IPS-20b (cell line): ENCODE measurements at regions not wholly inside any gene's neighbourhood (a gene's known extent, or its start where the extent isn't known, plus 50 kb on each side); places are given as distances from the start of the nearest gene placed in this dataset.

Experiments used
- H3K27ac ChIP-seq: one replicate; pipeline ENCODE4 v1.5.1; 2013; ENCODE audit warnings: low read length
- H3K27me3 ChIP-seq: 2 replicates; pipeline ENCODE4 v1.6.1; 2013; ENCODE audit warnings: mild to moderate bottlenecking, low read length, inconsistent platforms; ENCODE audit not compliant: insufficient read depth
- H3K36me3 ChIP-seq: 2 replicates; pipeline ENCODE4 v1.6.1; 2013; ENCODE audit warnings: low read depth, mild to moderate bottlenecking, inconsistent platforms, low read length, moderate library complexity; ENCODE audit not compliant: insufficient read depth
- H3K4me1 ChIP-seq: 2 replicates; pipeline ENCODE4 v1.6.1; 2013; ENCODE audit warnings: mild to moderate bottlenecking, control low read depth, inconsistent platforms, low read length, moderate library complexity; ENCODE audit not compliant: insufficient read depth
- H3K4me3 ChIP-seq: 2 replicates; pipeline ENCODE4 v1.5.1; 2013; ENCODE audit warnings: mild to moderate bottlenecking, low read length, inconsistent platforms
- H3K9ac ChIP-seq: 2 replicates; pipeline ENCODE4 v1.6.1; 2013; ENCODE audit warnings: low read depth, mild to moderate bottlenecking, inconsistent platforms, low read length, moderate library complexity
- H3K9me3 ChIP-seq: 2 replicates; pipeline ENCODE4 v1.6.1; 2013; ENCODE audit warnings: mild to moderate bottlenecking, low read depth, low read length, inconsistent platforms; ENCODE audit not compliant: insufficient read depth

DNA sequence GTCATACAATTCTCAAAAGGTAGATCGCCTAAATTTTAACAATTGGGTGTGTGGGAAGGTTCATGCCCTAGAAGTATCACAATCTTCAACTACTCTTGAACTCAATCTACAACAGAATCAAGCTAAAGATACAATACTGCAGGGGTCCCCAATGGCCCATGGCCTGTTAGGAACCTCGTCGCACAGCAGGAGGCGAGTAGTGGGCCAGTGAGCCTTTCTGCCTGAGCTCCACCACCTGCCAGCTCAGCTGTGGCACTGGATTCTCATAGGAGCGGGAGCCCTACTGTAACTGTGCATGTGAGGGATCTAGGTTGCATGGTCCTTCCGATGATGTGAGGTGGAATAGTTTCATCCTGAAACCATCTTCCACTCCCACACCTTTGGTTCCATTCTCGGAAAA is 230.6 kb downstream of the KLF12 start:
- Histone ChIP-seq H3K4me1 (no peaks in the 10 kb centered on the region), H3K4me3 (no peak overlapping the region), H3K9me3 (no peaks in the 10 kb centered on the region), H3K27me3 (peaks cover 16% of the 10 kb centered on the region; the same call in 1 of the 2 replicates), H3K36me3 (no peaks in the 10 kb centered on the region), H3K9ac (no peak overlapping the region), H3K27ac (no peak overlapping the region)

DNA sequence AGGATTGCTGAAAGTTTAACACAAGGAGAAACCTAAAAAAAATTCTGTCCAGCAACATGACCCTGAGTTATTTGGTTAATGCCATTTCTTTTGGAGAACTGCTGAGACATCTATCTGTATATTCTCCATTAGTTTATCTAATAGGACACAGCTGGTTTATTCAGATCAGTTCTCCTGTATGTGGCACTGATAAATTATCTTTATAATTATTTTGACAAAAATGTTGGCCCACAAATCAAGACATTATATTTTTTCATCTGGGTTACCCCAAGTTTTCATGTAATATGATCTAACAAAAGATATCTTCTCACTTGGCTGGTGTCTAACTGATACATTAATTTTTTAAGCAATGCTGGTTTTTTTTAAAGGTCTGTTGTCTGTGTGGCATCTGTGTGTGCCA is 231.4 kb downstream of the KLF12 start:
- no peaks in the 10 kb centered on the region for H3K9me3 ChIP-seq
- H3K27me3 ChIP-seq, result peaks cover 16% of the 10 kb centered on the region; the same call in 1 of the 2 replicates
- no peak overlapping the region for H3K27ac ChIP-seq
- H3K4me1 ChIP-seq, result no peaks in the 10 kb centered on the region
- H3K36me3 ChIP-seq, result no peaks in the 10 kb centered on the region
- H3K4me3 ChIP-seq, result no peak overlapping the region
- H3K9ac ChIP-seq, result no peak overlapping the region

- H3K27ac ChIP-seq, result no peak overlapping the region
- H3K4me3 ChIP-seq, result no peak overlapping the region
- H3K27me3 ChIP-seq, result peaks cover 16% of the 10 kb centered on the region; the same call in 1 of the 2 replicates
- no peaks in the 10 kb centered on the region for H3K9me3 ChIP-seq
- H3K36me3 ChIP-seq, result no peaks in the 10 kb centered on the region
- H3K9ac ChIP-seq, result no peak overlapping the region
- no peaks in the 10 kb centered on the region for H3K4me1 ChIP-seq
Measured at GRCh38 chr13:73902296-73902695, 231.9 kb downstream of the KLF12 start.

- no peak overlapping the region for H3K4me3 ChIP-seq
- peaks cover 16% of the 10 kb centered on the region; the same call in 1 of the 2 replicates for H3K27me3 ChIP-seq
- no peaks in the 10 kb centered on the region for H3K36me3 ChIP-seq
- H3K4me1 ChIP-seq, result no peaks in the 10 kb centered on the region
- H3K27ac ChIP-seq, result no peak overlapping the region
- no peaks in the 10 kb centered on the region for H3K9me3 ChIP-seq
- no peak overlapping the region for H3K9ac ChIP-seq
Measured at GRCh38 chr13:73901324-73902068, 232.7 kb downstream of the KLF12 start.

DNA sequence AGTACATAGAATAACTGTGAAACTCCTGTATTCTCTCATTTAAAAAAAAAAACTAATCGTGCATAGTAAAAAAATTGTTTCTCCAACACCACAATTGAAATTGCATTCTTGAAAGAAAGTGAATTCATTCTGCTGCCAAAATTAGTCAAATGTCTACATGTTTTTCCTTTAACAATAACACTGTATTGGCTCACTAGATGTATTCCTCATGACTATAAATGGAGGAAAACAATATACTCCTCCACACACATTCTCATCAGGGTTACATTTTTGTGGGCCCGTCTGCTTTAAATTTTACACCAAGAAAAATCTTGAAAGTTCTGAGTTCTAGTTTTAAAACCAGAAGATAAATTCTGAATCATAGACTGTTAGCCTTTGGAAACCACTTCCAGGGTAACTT is 233.6 kb downstream of the KLF12 start:
- no peak overlapping the region for H3K9ac ChIP-seq
- no peaks in the 10 kb centered on the region for H3K36me3 ChIP-seq
- no peak overlapping the region for H3K27ac ChIP-seq
- no peaks in the 10 kb centered on the region for H3K4me1 ChIP-seq
- H3K4me3 ChIP-seq, result no peak overlapping the region
- peaks cover 16% of the 10 kb centered on the region; the same call in 1 of the 2 replicates for H3K27me3 ChIP-seq
- H3K9me3 ChIP-seq, result no peaks in the 10 kb centered on the region

GRCh38 chr13:73898899-73899298 is 235.3 kb downstream of the KLF12 start:
- Histone ChIP-seq H3K4me1 (no peaks in the 10 kb centered on the region), H3K27ac (no peak overlapping the region), H3K36me3 (no peaks in the 10 kb centered on the region), H3K4me3 (no peak overlapping the region), H3K27me3 (peaks cover 13% of the 10 kb centered on the region; the same call in 1 of the 2 replicates), H3K9me3 (no peaks in the 10 kb centered on the region), H3K9ac (no peak overlapping the region)

- H3K27ac ChIP-seq, result no peak overlapping the region
- no peak overlapping the region for H3K4me3 ChIP-seq
- H3K9ac ChIP-seq, result no peak overlapping the region
- H3K9me3 ChIP-seq, result no peaks in the 10 kb centered on the region
- no peaks in the 10 kb centered on the region for H3K4me1 ChIP-seq
- no peaks in the 10 kb centered on the region for H3K36me3 ChIP-seq
- peaks cover 11% of the 10 kb centered on the region; the same call in 1 of the 2 replicates for H3K27me3 ChIP-seq
Measured at GRCh38 chr13:73898276-73898675, 235.9 kb downstream of the KLF12 start.

DNA sequence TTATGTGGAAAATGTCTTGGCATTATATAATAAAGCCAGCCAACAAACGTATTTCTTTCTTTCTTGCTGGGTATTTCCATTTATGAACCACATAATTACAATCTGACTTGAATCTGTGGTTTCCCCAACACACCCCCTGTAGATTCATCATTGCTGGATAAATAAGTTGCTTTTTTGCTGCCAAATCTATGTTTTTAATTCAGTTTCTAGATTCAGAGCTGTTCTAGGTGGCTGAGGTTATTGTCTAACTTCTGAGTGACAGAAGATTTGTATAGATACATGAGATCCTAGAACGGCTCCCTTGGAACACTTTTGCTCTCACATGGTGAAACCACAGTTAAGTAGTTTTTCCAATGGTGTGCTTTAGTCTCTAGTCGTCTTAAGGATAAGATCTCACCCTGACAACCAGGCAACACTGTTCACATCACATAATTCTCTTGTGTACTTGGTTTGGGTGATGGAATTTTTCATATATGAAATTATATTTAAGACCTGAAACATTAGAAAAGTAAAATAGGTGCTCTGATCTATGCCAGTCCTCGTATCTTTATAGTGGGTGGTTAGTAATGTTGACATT is 239.1 kb downstream of the KLF12 start:
- no peak overlapping the region for H3K27ac ChIP-seq
- H3K4me1 ChIP-seq, result peaks cover 12% of the 10 kb centered on the region; the same call in 1 of the 2 replicates
- no peaks in the 10 kb centered on the region for H3K36me3 ChIP-seq
- H3K4me3 ChIP-seq, result no peak overlapping the region
- no peaks in the 10 kb centered on the region for H3K9me3 ChIP-seq
- H3K27me3 ChIP-seq, result no peaks in the 10 kb centered on the region
- no peak overlapping the region for H3K9ac ChIP-seq

DNA sequence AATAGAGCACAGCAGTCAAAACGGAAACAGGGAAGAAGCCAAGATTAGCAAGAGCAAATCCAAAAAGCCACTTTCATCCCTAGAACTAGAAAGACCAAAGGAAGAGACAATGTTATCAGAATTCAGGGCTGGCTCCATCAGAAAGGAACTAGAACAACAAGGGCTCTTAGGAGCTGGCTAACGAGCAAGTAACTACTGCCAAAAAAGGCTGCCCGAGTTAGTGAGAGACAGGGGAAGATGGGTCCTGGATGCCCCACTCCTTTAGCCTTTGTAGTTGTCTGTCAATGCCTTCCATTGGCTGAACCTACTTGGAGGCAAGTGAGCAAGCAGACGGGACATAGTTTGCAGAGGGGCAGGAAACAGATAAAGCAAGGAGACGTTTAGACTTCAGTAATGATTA is 240.4 kb downstream of the KLF12 start:
- Histone ChIP-seq H3K4me1 (peaks cover 18% of the 10 kb centered on the region; the same call in 1 of the 2 replicates), H3K9ac (no peak overlapping the region)

GRCh38 chr13:73891805-73892204 is 242.4 kb downstream of the KLF12 start:
- Histone ChIP-seq H3K27ac (no peak overlapping the region), H3K27me3 (no peaks in the 10 kb centered on the region), H3K4me3 (no peak overlapping the region), H3K4me1 (peaks cover 18% of the 10 kb centered on the region; the same call in 1 of the 2 replicates), H3K9ac (no peak overlapping the region), H3K36me3 (no peaks in the 10 kb centered on the region), H3K9me3 (no peaks in the 10 kb centered on the region)

More for the DNA sequence above, 240.4 kb downstream of the KLF12 start:
- Histone ChIP-seq H3K4me3 (no peak overlapping the region), H3K27me3 (no peaks in the 10 kb centered on the region), H3K27ac (no peak overlapping the region), H3K9me3 (no peaks in the 10 kb centered on the region), H3K36me3 (no peaks in the 10 kb centered on the region)

- no peak overlapping the region for H3K9ac ChIP-seq
- H3K4me3 ChIP-seq, result no peak overlapping the region
- no peaks in the 10 kb centered on the region for H3K9me3 ChIP-seq
- H3K27ac ChIP-seq, result no peak overlapping the region
- peaks cover 3% of the 10 kb centered on the region for H3K4me1 ChIP-seq
- no peaks in the 10 kb centered on the region for H3K27me3 ChIP-seq
- H3K36me3 ChIP-seq, result no peaks in the 10 kb centered on the region
Measured at GRCh38 chr13:73883162-73883561, 251.0 kb downstream of the KLF12 start.

GRCh38 chr13:73880365-73880764 is 253.8 kb downstream of the KLF12 start:
- Histone ChIP-seq H3K4me1 (peaks cover 3% of the 10 kb centered on the region), H3K4me3 (no peak overlapping the region), H3K36me3 (no peaks in the 10 kb centered on the region), H3K27ac (no peak overlapping the region), H3K9ac (no peak overlapping the region), H3K27me3 (no peaks in the 10 kb centered on the region), H3K9me3 (no peaks in the 10 kb centered on the region; the same call in 1 of the 2 replicates)
